Endothelial cell (in vitro differentiated cells): ENCODE measurements at regions not wholly inside any gene's neighbourhood (a gene's known extent, or its start where the extent isn't known, plus 50 kb on each side); places are given as distances from the start of the nearest gene placed in this dataset.
"Not testable (repeated sequence)": the region's sequence is repeated elsewhere in the genome, so short reads cannot be mapped to it uniquely, and the experiment has no call there.

Experiments
- DNase-seq: peaks from one replicate; pipeline ENCODE4 v3.0.0; 2021; ENCODE audit warnings: low spot score
- H3K27ac Mint-ChIP-seq: one replicate; pipeline ENCODE4 v1.8.0; 2021; ENCODE audit warnings: mixed read lengths, inconsistent platforms; ENCODE audit not compliant: unreplicated experiment
- H3K27me3 Mint-ChIP-seq: one replicate; pipeline ENCODE4 v1.8.0; 2021; ENCODE audit warnings: mild to moderate bottlenecking, moderate library complexity, mixed read lengths, inconsistent platforms; ENCODE audit not compliant: unreplicated experiment
- H3K36me3 Mint-ChIP-seq: one replicate; pipeline ENCODE4 v1.8.0; 2021; ENCODE audit warnings: mild to moderate bottlenecking, low read depth, mixed read lengths, inconsistent platforms; ENCODE audit not compliant: unreplicated experiment
- H3K4me1 Mint-ChIP-seq: one replicate; pipeline ENCODE4 v1.8.0; 2021; ENCODE audit warnings: mild to moderate bottlenecking, mixed read lengths, inconsistent platforms; ENCODE audit not compliant: unreplicated experiment
- H3K4me3 Mint-ChIP-seq: one replicate; pipeline ENCODE4 v1.8.0; 2021; ENCODE audit warnings: mild to moderate bottlenecking, mixed read lengths, inconsistent platforms; ENCODE audit not compliant: unreplicated experiment
- H3K9me3 Mint-ChIP-seq: one replicate; pipeline ENCODE4 v1.8.0; 2021; ENCODE audit warnings: mixed read lengths, inconsistent platforms; ENCODE audit not compliant: unreplicated experiment
- TF ChIP-seq, protein P1 (sequence below): fragments of 200-600 bp; sonication (generic); IDR thresholded peaks from one replicate; pipeline ENCODE4 v1.5.0; 2021; ENCODE audit warnings: antibody characterized with exemption; ENCODE audit not compliant: unreplicated experiment

DNA sequence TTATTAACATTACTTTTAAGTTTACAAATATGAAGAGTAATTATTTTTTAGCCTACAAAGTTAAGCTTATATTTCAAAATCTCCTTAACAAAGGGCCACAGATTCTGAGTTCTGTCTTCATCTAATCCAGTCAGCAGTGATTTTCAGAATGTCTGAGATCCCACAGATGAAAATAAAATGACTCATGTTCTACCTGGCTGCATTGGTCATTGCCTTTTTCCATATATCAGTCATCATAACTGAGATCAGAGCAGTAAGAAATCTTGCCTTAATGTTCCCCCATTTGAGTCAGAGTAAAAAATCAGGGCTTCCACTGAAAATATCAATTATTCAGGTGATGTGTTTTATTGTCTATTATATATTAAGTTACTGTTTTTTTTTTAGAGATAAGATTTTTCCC, 416.1 kb downstream of the MRPL39 start:
- Mint-ChIP-seq H3K27me3 (no peaks in the 10 kb centered on the region), H3K4me3 (no peak overlapping the region), H3K9me3 (no peaks in the 10 kb centered on the region), H3K4me1 (no peaks in the 10 kb centered on the region), H3K27ac (no peak overlapping the region), H3K36me3 (no peaks in the 10 kb centered on the region)
- TF ChIP-seq, protein P1, sequence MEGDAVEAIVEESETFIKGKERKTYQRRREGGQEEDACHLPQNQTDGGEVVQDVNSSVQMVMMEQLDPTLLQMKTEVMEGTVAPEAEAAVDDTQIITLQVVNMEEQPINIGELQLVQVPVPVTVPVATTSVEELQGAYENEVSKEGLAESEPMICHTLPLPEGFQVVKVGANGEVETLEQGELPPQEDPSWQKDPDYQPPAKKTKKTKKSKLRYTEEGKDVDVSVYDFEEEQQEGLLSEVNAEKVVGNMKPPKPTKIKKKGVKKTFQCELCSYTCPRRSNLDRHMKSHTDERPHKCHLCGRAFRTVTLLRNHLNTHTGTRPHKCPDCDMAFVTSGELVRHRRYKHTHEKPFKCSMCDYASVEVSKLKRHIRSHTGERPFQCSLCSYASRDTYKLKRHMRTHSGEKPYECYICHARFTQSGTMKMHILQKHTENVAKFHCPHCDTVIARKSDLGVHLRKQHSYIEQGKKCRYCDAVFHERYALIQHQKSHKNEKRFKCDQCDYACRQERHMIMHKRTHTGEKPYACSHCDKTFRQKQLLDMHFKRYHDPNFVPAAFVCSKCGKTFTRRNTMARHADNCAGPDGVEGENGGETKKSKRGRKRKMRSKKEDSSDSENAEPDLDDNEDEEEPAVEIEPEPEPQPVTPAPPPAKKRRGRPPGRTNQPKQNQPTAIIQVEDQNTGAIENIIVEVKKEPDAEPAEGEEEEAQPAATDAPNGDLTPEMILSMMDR: no peak
- DNase-seq: no peak

- H3K4me1 Mint-ChIP-seq: no peaks in the 10 kb centered on the region
- DNase-seq: no peak
- no peak overlapping the region for H3K27ac Mint-ChIP-seq
- no peaks in the 10 kb centered on the region for H3K36me3 Mint-ChIP-seq
- H3K4me3 Mint-ChIP-seq: no peak overlapping the region
- TF ChIP-seq, protein P1: no peak
- no peaks in the 10 kb centered on the region for H3K27me3 Mint-ChIP-seq
- no peaks in the 10 kb centered on the region for H3K9me3 Mint-ChIP-seq
Measured at GRCh38 chr21:25189497-25189896, 417.8 kb downstream of the MRPL39 start.

DNA sequence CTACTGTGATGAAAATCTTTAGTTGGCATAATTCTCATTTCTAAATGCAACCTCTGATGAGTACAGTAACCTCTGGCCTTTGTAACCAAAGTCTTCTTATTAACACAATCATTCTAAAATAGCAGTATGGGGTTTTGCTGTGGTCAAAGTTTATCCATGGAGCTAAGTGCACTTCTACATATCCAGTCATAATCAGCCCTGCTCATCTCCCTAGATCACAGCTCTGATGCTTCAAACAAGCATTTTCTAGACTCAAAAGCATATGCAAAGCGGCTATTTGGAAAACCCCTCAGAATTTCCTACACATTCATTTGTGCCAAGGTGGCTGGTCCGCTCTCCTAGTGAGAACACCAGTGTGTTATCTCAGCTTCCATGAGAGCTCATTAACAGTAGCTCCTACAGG, 418.6 kb downstream of the MRPL39 start:
- Mint-ChIP-seq H3K27me3 (no peaks in the 10 kb centered on the region), H3K36me3 (no peaks in the 10 kb centered on the region), H3K9me3 (no peaks in the 10 kb centered on the region), H3K27ac (no peak overlapping the region), H3K4me3 (no peak overlapping the region), H3K4me1 (no peaks in the 10 kb centered on the region)
- no peak for DNase-seq
- TF ChIP-seq, protein P1: no peak

DNA sequence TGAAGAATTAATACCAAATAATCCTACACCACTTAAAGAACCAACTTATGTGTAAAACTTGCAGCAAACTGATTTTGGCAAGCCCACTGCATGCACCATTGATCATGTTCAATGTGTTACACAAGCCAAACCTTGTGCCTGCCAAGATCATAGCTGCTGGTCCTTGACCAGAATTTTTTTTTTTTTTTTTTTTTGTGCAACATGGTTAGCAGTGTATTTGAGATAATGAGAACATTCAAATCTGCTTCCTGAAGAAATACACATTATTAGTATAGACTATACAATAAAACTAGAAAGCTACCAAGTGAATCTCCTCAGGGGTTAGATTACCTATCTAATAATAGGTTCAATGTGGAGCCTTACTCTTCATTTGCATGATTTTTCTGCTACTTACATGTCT, 421.0 kb downstream of the MRPL39 start:
- H3K4me1 Mint-ChIP-seq: no peaks in the 10 kb centered on the region

GRCh38 chr21:25183577-25183976, 423.7 kb downstream of the MRPL39 start:
- no peak for DNase-seq
- Mint-ChIP-seq H3K36me3 (no peaks in the 10 kb centered on the region), H3K27ac (no peak overlapping the region), H3K4me3 (no peak overlapping the region), H3K27me3 (no peaks in the 10 kb centered on the region), H3K9me3 (no peaks in the 10 kb centered on the region), H3K4me1 (no peaks in the 10 kb centered on the region)
- TF ChIP-seq, protein P1: no peak

More for the DNA sequence above, 421.0 kb downstream of the MRPL39 start:
- Mint-ChIP-seq H3K9me3 (no peaks in the 10 kb centered on the region), H3K27me3 (no peaks in the 10 kb centered on the region), H3K36me3 (no peaks in the 10 kb centered on the region), H3K27ac (no peak overlapping the region), H3K4me3 (no peak overlapping the region)
- no peak for DNase-seq
- TF ChIP-seq, protein P1: no peak

DNA sequence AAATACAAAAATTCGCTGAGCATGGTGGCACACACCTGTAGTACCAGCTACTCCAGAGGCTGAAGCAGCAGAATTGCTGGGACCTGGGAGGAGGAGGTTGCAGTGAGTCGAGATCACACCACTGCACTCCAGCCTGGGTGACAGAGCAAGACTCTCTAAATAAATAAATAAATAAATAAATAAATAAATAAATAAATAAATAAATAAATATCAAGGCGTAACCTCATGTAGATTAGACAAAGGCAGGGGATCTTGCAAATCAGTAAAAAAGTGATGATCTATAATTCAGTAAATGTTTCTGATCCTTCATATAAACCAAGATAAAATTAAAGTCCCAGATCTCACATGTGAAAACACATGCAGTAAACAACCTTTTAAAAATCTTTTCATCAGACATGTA, 425.6 kb downstream of the MRPL39 start:
- H3K9me3 Mint-ChIP-seq, DNase-seq: not testable (repeated sequence)

More for the DNA sequence above, 425.6 kb downstream of the MRPL39 start:
- not testable (repeated sequence) for H3K27ac Mint-ChIP-seq, H3K27me3 Mint-ChIP-seq, H3K4me1 Mint-ChIP-seq, H3K4me3 Mint-ChIP-seq, H3K36me3 Mint-ChIP-seq
